ENCODE measurements at regions not wholly inside any gene's neighbourhood (a gene's known extent, or its start where the extent isn't known, plus 50 kb on each side); places are given as distances from the start of the nearest gene placed in this dataset.

DNA sequence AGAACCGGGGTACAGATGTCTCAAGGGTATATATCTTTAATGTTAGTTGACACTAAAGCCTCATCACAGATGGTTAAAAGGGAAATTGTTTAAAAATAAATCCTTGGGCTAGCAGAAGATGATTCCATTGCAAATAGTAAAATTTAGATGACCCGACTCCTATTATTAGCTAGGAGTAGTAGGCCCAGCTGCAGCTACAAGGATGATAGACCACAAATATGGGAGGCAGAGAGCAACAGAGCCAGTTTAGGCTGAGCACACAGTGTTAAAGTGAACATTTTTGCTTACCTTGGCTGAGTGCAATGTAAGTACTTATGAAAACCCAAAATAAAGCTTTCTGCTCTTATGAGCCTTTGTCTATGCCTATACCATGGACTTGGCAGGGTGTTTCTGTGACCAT is 100.5 kb upstream of the COL11A1 start:
- Mint-ChIP-seq H3K9me3 (peaks cover 0 to 6% (median 0%) of the 10 kb centered on the region in 11 donors), H3K27me3 (no peaks in the 10 kb centered on the region), H3K4me3 (no peak overlapping the region), H3K27ac (no peak overlapping the region), H3K36me3 (no peaks in the 10 kb centered on the region), H3K4me1 (no peaks in the 10 kb centered on the region)
- Histone ChIP-seq H3K9me3 (ENCODE audit: control insufficient read depth in 2 of 3, low read length in 3 of 3) (no peaks in the 10 kb centered on the region), H3K36me3 (ENCODE audit: control insufficient read depth in 2 of 3, insufficient read depth in 3 of 3, low read length in 3 of 3) (no peaks in the 10 kb centered on the region), H3K27me3 (ENCODE audit: control insufficient read depth in 2 of 2, insufficient read depth in 2 of 2, low read length in 2 of 2) (no peaks in the 10 kb centered on the region), H3K27ac (ENCODE audit: low read depth, low read length) (no peak overlapping the region), H3K4me3 (ENCODE audit: low read length) (no peak overlapping the region), H3K4me1 (ENCODE audit: control insufficient read depth in 2 of 2, insufficient read depth in 2 of 2, low read length in 2 of 2) (no peaks in the 10 kb centered on the region)
- ATAC-seq = no peak
- no peak for DNase-seq
- ChIA-PET POLR2A (no interaction called here), CTCF (no interaction called here)
- intact Hi-C loops (cut with micrococcal nuclease) = no loop called here

DNA sequence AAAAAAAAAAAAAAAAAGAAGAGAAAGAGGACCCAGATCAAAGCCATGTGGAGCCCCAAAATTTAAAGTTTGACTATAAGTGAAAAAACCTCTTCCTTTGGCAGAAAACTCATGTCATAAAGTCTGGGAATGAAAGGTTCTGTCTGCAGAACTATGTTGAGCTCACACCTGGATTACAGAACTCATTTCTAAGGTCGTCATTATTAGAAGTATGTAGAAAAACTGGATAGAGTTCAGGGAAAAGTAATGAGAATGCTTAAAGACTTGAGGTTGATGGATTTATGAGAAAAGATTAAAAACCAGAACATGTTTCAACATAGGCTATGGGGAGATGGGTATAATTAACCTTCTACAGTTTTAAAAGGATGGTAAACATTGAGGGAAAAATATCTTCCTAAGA is 90.7 kb upstream of the COL11A1 start:
- ATAC-seq (no peak), DNase-seq (no peak)
- H3K9me3 ChIP-seq (ENCODE audit: control insufficient read depth in 2 of 3, low read length in 3 of 3) = no peaks in the 10 kb centered on the region
- H3K27ac ChIP-seq (ENCODE audit: low read depth, low read length) = no peak overlapping the region
- H3K4me3 ChIP-seq (ENCODE audit: low read length) = no peak overlapping the region
- H3K36me3 Mint-ChIP-seq = no peaks in the 10 kb centered on the region
- no peaks in the 10 kb centered on the region for H3K9me3 Mint-ChIP-seq
- CTCF ChIA-PET = interaction anchor here (0.7 kb wide), 1 partner anchor 523 kb away, joined by 3 read pairs; no protein-coding TSS in a partner anchor
- no peaks in the 10 kb centered on the region for H3K4me1 ChIP-seq (ENCODE audit: control insufficient read depth in 2 of 2, insufficient read depth in 2 of 2, low read length in 2 of 2)
- H3K36me3 ChIP-seq (ENCODE audit: control insufficient read depth in 2 of 3, insufficient read depth in 3 of 3, low read length in 3 of 3) = no peaks in the 10 kb centered on the region
- H3K27ac Mint-ChIP-seq = no peak overlapping the region
- intact Hi-C loops (cut with micrococcal nuclease) = no loop called here
- H3K27me3 Mint-ChIP-seq = no peaks in the 10 kb centered on the region
- no peaks in the 10 kb centered on the region for H3K27me3 ChIP-seq (ENCODE audit: control insufficient read depth in 2 of 2, insufficient read depth in 2 of 2, low read length in 2 of 2)
- POLR2A ChIA-PET = no interaction called here
- H3K4me1 Mint-ChIP-seq = no peaks in the 10 kb centered on the region
- no peak overlapping the region for H3K4me3 Mint-ChIP-seq

DNA sequence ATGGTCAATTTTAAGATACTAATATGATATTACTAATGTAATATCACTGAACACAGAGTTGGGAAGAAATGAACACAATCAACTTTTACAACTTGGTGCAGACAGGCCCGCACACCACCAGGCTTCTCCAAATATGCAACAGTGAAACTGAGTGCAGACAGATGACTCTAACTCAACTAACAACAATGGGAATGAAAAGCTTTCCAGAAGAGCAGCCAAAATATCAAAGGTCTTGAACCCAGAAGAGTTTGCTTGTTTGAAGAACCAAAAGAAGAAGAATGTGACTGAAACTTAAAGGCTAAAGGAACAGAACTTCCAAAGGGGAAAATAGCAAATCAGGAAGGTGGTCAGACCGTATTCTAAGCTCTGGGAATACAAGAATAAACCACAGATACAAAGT is 89.8 kb upstream of the COL11A1 start:
- Histone ChIP-seq H3K4me3 (ENCODE audit: low read length) (no peak overlapping the region), H3K27me3 (ENCODE audit: control insufficient read depth in 2 of 2, insufficient read depth in 2 of 2, low read length in 2 of 2) (no peaks in the 10 kb centered on the region), H3K4me1 (ENCODE audit: control insufficient read depth in 2 of 2, insufficient read depth in 2 of 2, low read length in 2 of 2) (no peaks in the 10 kb centered on the region), H3K27ac (ENCODE audit: low read depth, low read length) (no peak overlapping the region), H3K36me3 (ENCODE audit: control insufficient read depth in 2 of 3, insufficient read depth in 3 of 3, low read length in 3 of 3) (no peaks in the 10 kb centered on the region), H3K9me3 (ENCODE audit: control insufficient read depth in 2 of 3, low read length in 3 of 3) (no peaks in the 10 kb centered on the region)
- no peaks in the 10 kb centered on the region for H3K36me3 Mint-ChIP-seq
- DNase-seq (no peak), ATAC-seq (no peak)
- ChIA-PET CTCF (no interaction called here), POLR2A (no interaction called here)
- no peaks in the 10 kb centered on the region for H3K27me3 Mint-ChIP-seq
- H3K4me1 Mint-ChIP-seq = no peaks in the 10 kb centered on the region
- no peak overlapping the region for H3K27ac Mint-ChIP-seq
- no peaks in the 10 kb centered on the region for H3K9me3 Mint-ChIP-seq
- H3K4me3 Mint-ChIP-seq = no peak overlapping the region
- intact Hi-C loops (cut with micrococcal nuclease) = no loop called here

DNA sequence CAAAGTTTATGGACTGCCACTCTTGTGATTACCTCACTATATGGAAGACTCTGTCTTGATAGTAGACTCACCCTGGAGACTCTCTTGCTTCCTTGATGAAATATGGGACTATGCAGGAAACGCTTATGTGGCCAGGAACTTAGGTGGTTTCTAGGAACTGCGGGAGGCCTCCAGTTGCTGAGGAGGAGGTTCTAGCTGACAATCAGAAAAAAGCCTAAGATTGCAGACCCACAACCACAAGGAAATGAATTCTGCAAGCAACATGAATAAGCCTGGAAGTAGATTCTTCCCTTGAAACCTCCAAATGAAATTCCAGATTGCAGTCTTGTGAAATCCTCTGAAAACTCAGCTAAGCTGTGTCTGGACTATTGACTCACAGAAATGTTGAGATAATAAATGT is 88.9 kb upstream of the COL11A1 start:
- Mint-ChIP-seq H3K27me3 (no peaks in the 10 kb centered on the region), H3K4me3 (no peak overlapping the region), H3K36me3 (no peaks in the 10 kb centered on the region), H3K27ac (no peak overlapping the region), H3K4me1 (no peaks in the 10 kb centered on the region), H3K9me3 (no peaks in the 10 kb centered on the region)
- ChIA-PET POLR2A (no interaction called here), CTCF (no interaction called here)
- intact Hi-C loops (cut with micrococcal nuclease) = no loop called here
- Histone ChIP-seq H3K36me3 (ENCODE audit: control insufficient read depth in 2 of 3, insufficient read depth in 3 of 3, low read length in 3 of 3) (no peaks in the 10 kb centered on the region), H3K4me3 (ENCODE audit: low read length) (no peak overlapping the region), H3K27me3 (ENCODE audit: control insufficient read depth in 2 of 2, insufficient read depth in 2 of 2, low read length in 2 of 2) (no peaks in the 10 kb centered on the region), H3K9me3 (ENCODE audit: control insufficient read depth in 2 of 3, low read length in 3 of 3) (no peaks in the 10 kb centered on the region), H3K4me1 (ENCODE audit: control insufficient read depth in 2 of 2, insufficient read depth in 2 of 2, low read length in 2 of 2) (no peaks in the 10 kb centered on the region), H3K27ac (ENCODE audit: low read depth, low read length) (no peak overlapping the region)
- DNase-seq = no peak
- no peak for ATAC-seq

DNA sequence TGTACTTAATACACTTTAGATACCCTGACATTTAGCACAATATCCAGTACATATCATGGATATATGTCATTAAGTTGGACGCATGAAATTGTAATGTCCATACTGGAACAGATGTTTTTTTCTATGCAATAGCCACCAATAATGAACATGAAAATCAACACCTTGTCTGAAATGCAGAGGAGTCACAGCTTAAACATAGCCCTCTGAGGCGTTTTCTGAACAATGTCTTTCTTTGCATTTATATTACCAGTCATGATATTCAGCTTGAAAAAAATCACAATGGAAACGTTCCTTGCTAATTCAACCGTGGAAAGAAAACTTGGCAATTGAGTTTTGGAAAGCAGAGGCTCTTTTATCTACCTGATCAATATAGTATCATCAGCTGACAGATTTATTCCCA is 86.7 kb upstream of the COL11A1 start:
- no peaks in the 10 kb centered on the region for H3K9me3 ChIP-seq (ENCODE audit: control insufficient read depth in 2 of 3, low read length in 3 of 3)
- POLR2A ChIA-PET = no interaction called here

DNA sequence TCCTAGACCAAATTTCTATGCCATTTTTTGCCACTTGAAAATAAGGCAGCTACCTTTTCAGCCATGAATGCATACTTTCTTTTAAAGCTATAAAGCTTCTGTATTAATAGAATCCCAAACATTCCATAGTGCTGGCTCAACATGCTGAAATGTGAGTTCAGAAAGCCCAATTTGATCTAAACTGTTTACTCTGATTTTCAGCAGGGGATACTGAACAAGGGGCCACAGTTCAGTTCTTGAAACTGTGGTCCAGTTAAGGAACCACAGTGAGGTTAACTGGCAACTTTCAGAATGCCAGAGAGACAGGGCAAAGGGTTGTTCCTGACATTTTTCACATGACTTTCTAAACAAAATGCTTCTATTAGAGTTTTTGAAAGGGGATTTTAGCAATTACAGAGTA is 85.7 kb upstream of the COL11A1 start:
- Mint-ChIP-seq H3K9me3 (peaks cover 0 to 3% (median 0%) of the 10 kb centered on the region in 11 donors), H3K27me3 (no peaks in the 10 kb centered on the region), H3K36me3 (no peaks in the 10 kb centered on the region), H3K27ac (no peak overlapping the region), H3K4me3 (no peak overlapping the region), H3K4me1 (no peaks in the 10 kb centered on the region)
- Histone ChIP-seq H3K4me1 (ENCODE audit: control insufficient read depth in 2 of 2, insufficient read depth in 2 of 2, low read length in 2 of 2) (no peaks in the 10 kb centered on the region), H3K27me3 (ENCODE audit: control insufficient read depth in 2 of 2, insufficient read depth in 2 of 2, low read length in 2 of 2) (no peaks in the 10 kb centered on the region), H3K36me3 (ENCODE audit: control insufficient read depth in 2 of 3, insufficient read depth in 3 of 3, low read length in 3 of 3) (no peaks in the 10 kb centered on the region), H3K9me3 (ENCODE audit: control insufficient read depth in 2 of 3, low read length in 3 of 3) (no peaks in the 10 kb centered on the region), H3K4me3 (ENCODE audit: low read length) (no peak overlapping the region), H3K27ac (ENCODE audit: low read depth, low read length) (no peak overlapping the region)
- ATAC-seq = no peak
- DNase-seq = no peak
- ChIA-PET CTCF (no interaction called here), POLR2A (no interaction called here)
- intact Hi-C loops (cut with micrococcal nuclease) = no loop called here

More for the DNA sequence above, 86.7 kb upstream of the COL11A1 start:
- Mint-ChIP-seq H3K36me3 (no peaks in the 10 kb centered on the region), H3K27me3 (no peaks in the 10 kb centered on the region), H3K9me3 (peaks cover 0 to under 1% (median 0%) of the 10 kb centered on the region in 11 donors), H3K4me1 (no peaks in the 10 kb centered on the region), H3K27ac (no peak overlapping the region), H3K4me3 (no peak overlapping the region)
- H3K27me3 ChIP-seq (ENCODE audit: control insufficient read depth in 2 of 2, insufficient read depth in 2 of 2, low read length in 2 of 2) = no peaks in the 10 kb centered on the region
- DNase-seq (no peak), ATAC-seq (no peak)
- H3K27ac ChIP-seq (ENCODE audit: low read depth, low read length) = no peak overlapping the region
- intact Hi-C loops (cut with micrococcal nuclease) = no loop called here
- no peaks in the 10 kb centered on the region for H3K36me3 ChIP-seq (ENCODE audit: control insufficient read depth in 2 of 3, insufficient read depth in 3 of 3, low read length in 3 of 3)
- no peak overlapping the region for H3K4me3 ChIP-seq (ENCODE audit: low read length)
- CTCF ChIA-PET = no interaction called here
- no peaks in the 10 kb centered on the region for H3K4me1 ChIP-seq (ENCODE audit: control insufficient read depth in 2 of 2, insufficient read depth in 2 of 2, low read length in 2 of 2)

DNA sequence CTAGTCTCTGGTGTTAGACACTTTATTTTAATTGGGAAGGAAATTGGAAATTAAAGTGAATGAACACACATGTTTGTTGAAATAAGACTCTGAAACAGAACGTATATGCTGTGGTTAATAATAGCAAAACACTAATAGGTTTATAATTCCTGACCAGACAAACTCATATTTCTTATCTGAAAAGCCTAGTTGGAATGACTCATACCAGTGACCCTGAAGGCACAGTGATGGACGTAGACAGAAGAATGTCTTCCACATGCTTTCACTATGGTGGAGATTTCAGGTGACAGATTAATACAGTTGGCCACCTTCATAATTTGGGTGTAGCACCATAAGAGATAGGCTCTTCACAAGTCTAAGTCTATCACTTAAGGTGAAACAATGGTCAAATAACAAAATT is 83.0 kb upstream of the COL11A1 start:
- Mint-ChIP-seq H3K4me1 (no peaks in the 10 kb centered on the region), H3K4me3 (no peak overlapping the region), H3K36me3 (no peaks in the 10 kb centered on the region), H3K9me3 (peaks cover 0 to 7% (median under 1%) of the 10 kb centered on the region in 11 donors), H3K27me3 (no peaks in the 10 kb centered on the region), H3K27ac (no peak overlapping the region)
- H3K4me1 ChIP-seq (ENCODE audit: control insufficient read depth in 2 of 2, insufficient read depth in 2 of 2, low read length in 2 of 2) = no peaks in the 10 kb centered on the region
- no peak overlapping the region for H3K4me3 ChIP-seq (ENCODE audit: low read length)
- no peak overlapping the region for H3K27ac ChIP-seq (ENCODE audit: low read depth, low read length)
- no peaks in the 10 kb centered on the region for H3K27me3 ChIP-seq (ENCODE audit: control insufficient read depth in 2 of 2, insufficient read depth in 2 of 2, low read length in 2 of 2)
- DNase-seq = no peak
- intact Hi-C loops (cut with micrococcal nuclease) = no loop called here
- ATAC-seq = no peak
- CTCF ChIA-PET = no interaction called here
- POLR2A ChIA-PET = no interaction called here
- no peaks in the 10 kb centered on the region for H3K9me3 ChIP-seq (ENCODE audit: control insufficient read depth in 2 of 3, low read length in 3 of 3)
- H3K36me3 ChIP-seq (ENCODE audit: control insufficient read depth in 2 of 3, insufficient read depth in 3 of 3, low read length in 3 of 3) = no peaks in the 10 kb centered on the region
